B cell (primary cell): ENCODE measurements at regions not wholly inside any gene's neighbourhood (a gene's known extent, or its start where the extent isn't known, plus 50 kb on each side); places are given as distances from the start of the nearest gene placed in this dataset.

Source experiments
- ATAC-seq: fragments of 200-7000 bp; cut with Tn5 transposase; one replicate; pipeline ENCODE4 v1.10.0; 2021; ENCODE audit warnings: low read depth, mild to moderate bottlenecking, moderate number of reproducible peaks, moderate library complexity
- CTCF ChIA-PET: fragments of 350-600 bp; sonication (Branson Sonifier 250); formaldehyde crosslinking; loops from one replicate; lab custom pipeline; 2021; ENCODE audit warnings: antibody characterized with exemption, inconsistent platforms; lab: Charles Lee
- POLR2A ChIA-PET: fragments of 350-600 bp; sonication (Branson Sonifier 250); formaldehyde crosslinking; loops from one replicate; lab custom pipeline; 2021; ENCODE audit warnings: antibody characterized with exemption; lab: Charles Lee
- DNase-seq: peaks from one replicate; pipeline ENCODE4 v3.0.0; 2013
- H2AFZ ChIP-seq: 2 replicates; pipeline ENCODE4 v1.6.1; 2012; ENCODE audit warnings: mild to moderate bottlenecking, low read depth, low read length; ENCODE audit not compliant: insufficient read depth, poor library complexity, severe bottlenecking
- H3K27ac ChIP-seq, 2 donors: 1 replicate in 1 of 2; 2 replicates in 1 of 2; pipeline ENCODE4 v1.5.1; 2012 to 2013; ENCODE audit warnings: low read length in 2 of 2, mild to moderate bottlenecking in 2 of 2, moderate library complexity in 1 of 2
- H3K27me3 ChIP-seq, 4 experiments: fragments of 200-600 bp in 1 of 4; sonication (generic) in 1 of 4; replicated peaks in 1 of 4; 1 replicate in 2 of 4; 2 replicates in 2 of 4; pipeline versions ENCODE4 v1.6.1 to v1.7.0; 2013 to 2016; ENCODE audit warnings: low read length in 3 of 4, mild to moderate bottlenecking in 2 of 4, mixed read lengths in 1 of 4, moderate library complexity in 1 of 4; ENCODE audit not compliant: insufficient read depth in 4 of 4, control insufficient read depth in 3 of 4; ENCODE audit errors: control extremely low read depth in 1 of 4
- H3K36me3 ChIP-seq, 2 experiments: replicated peaks in 1 of 2; 1 replicate in 1 of 2; 2 replicates in 1 of 2; pipeline versions ENCODE4 v1.6.1 to v1.7.1; 2013; ENCODE audit warnings: low read length in 1 of 2; ENCODE audit not compliant: insufficient read depth in 2 of 2, control insufficient read depth in 1 of 2; ENCODE audit errors: control extremely low read depth in 1 of 2, extremely low read depth in 1 of 2
- H3K4me1 ChIP-seq, 2 donors: fragments of 200-600 bp in 1 of 2; sonication (generic) in 1 of 2; 1 replicate in 1 of 2; 2 replicates in 1 of 2; pipeline versions ENCODE4 v1.5.1 to v1.6.1; 2013 to 2017; ENCODE audit warnings: low read length in 2 of 2; ENCODE audit not compliant: control insufficient read depth in 2 of 2, insufficient read depth in 2 of 2
- H3K4me2 ChIP-seq: replicated peaks from 2 replicates; pipeline ENCODE3; 2012; ENCODE audit warnings: mild to moderate bottlenecking, low read depth, low read length; ENCODE audit not compliant: poor library complexity, severe bottlenecking
- H3K4me3 ChIP-seq, 5 experiments: fragments of 200-600 bp in 1 of 5; sonication (generic) in 1 of 5; 1 replicate in 3 of 5; 2 replicates in 2 of 5; pipeline versions ENCODE4 v1.5.1 to v1.7.0; 2011 to 2016; ENCODE audit warnings: low read length in 4 of 5, mild to moderate bottlenecking in 4 of 5, low read depth in 2 of 5, control low read depth in 1 of 5, moderate library complexity in 1 of 5; ENCODE audit not compliant: insufficient read depth in 1 of 5; ENCODE audit errors: control extremely low read depth in 1 of 5, extremely low read depth in 1 of 5
- H3K79me2 ChIP-seq: fragments of 200-600 bp; sonication (generic); one replicate; pipeline ENCODE4 v1.6.0; 2016; ENCODE audit warnings: low read length; ENCODE audit not compliant: control insufficient read depth, insufficient read depth
- H3K9ac ChIP-seq: fragments of 200-600 bp; sonication (generic); 2 replicates; pipeline ENCODE4 v1.6.1; 2017; ENCODE audit warnings: mild to moderate bottlenecking, low read length, moderate library complexity
- H3K9me3 ChIP-seq, 3 donors: one replicate each; pipeline versions ENCODE4 v1.6.1 to v1.7.1; 2013; ENCODE audit warnings: low read length in 2 of 3; ENCODE audit not compliant: control insufficient read depth in 2 of 3, insufficient read depth in 1 of 3; ENCODE audit errors: control extremely low read depth in 1 of 3
- H4K20me1 ChIP-seq: 2 replicates; pipeline ENCODE4 v1.6.0; 2012; ENCODE audit warnings: mild to moderate bottlenecking, low read length; ENCODE audit not compliant: insufficient read depth, control insufficient read depth, poor library complexity, severe bottlenecking
- H3K27ac Mint-ChIP-seq: one replicate; pipeline ENCODE4 v1.8.0; 2021; ENCODE audit warnings: mixed read lengths
- H3K27me3 Mint-ChIP-seq: one replicate; pipeline ENCODE4 v1.8.0; 2021; ENCODE audit warnings: mixed read lengths
- H3K4me1 Mint-ChIP-seq: one replicate; pipeline ENCODE4 v1.8.0; 2021; ENCODE audit warnings: mixed read lengths
- H3K4me3 Mint-ChIP-seq: one replicate; pipeline ENCODE4 v1.8.0; 2021; ENCODE audit warnings: mixed read lengths
- H3K9me3 Mint-ChIP-seq: one replicate; pipeline ENCODE4 v1.8.0; 2022; ENCODE audit warnings: mixed read lengths; ENCODE audit not compliant: insufficient read depth
- EZH2 ChIP-seq: IDR thresholded peaks from 2 replicates; pipeline ENCODE4 v1.6.1; 2012; ENCODE audit warnings: borderline replicate concordance, low read depth, mild to moderate bottlenecking, moderate library complexity, low read length; ENCODE audit not compliant: insufficient read depth, poor library complexity, severe bottlenecking
- WGBS: methylation state at CpG from one replicate; pipeline ENCODE4 v1.1.5; 2013; ENCODE audit warnings: missing lambda C conversion rate; ENCODE audit not compliant: insufficient coverage; 5-methylcytosine and 5-hydroxymethylcytosine counted together
- intact Hi-C: fragments of 100-400 bp; cut with micrococcal nuclease; formaldehyde crosslinking; loops from one replicate; pipeline ENCODE4 v1.10.0; 2022
- TF ChIP-seq, protein P1 (sequence below): fragments of 200-600 bp; IDR thresholded peaks from one replicate; pipeline ENCODE4 v1.8.0; 2022; ENCODE audit warnings: antibody characterized with exemption, mild to moderate bottlenecking

DNA sequence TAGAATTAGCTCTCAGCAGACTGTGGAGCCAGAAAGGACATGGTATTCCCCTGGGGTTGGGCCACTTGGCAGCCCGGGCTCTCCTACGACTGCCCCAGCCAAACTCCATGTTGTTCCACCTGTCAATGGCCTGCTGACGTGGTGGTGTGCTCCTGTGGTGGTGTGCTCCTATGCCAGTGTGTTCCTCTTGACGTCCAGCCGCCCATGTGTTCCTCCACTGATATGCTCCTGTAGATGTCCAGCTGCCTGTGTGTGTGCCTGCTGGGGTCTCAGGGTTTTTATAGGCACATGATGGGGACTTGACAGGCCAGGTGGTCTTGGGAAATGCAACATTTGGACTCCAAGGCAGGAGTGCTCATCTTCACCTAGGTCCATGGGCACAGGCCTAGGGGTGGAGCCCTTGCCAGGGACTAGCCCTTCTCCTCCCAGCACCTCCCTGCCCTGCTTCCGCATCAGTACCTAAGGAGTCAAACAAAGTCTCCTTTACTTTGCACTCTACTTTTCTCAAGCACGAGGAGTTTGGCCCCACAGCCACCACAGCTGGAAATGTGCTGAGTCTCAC is 133.5 kb downstream of the TINAG start:
- Mint-ChIP-seq H3K4me1 (no peaks in the 10 kb centered on the region), H3K4me3 (no peak overlapping the region), H3K27ac (no peak overlapping the region), H3K9me3 (no peaks in the 10 kb centered on the region), H3K27me3 (no peaks in the 10 kb centered on the region)
- Histone ChIP-seq H2AFZ (no peak overlapping the region), H3K27ac (no peak overlapping the region), H3K36me3 (no peaks in the 10 kb centered on the region), H3K4me1 (no peaks in the 10 kb centered on the region), H3K79me2 (no peaks in the 10 kb centered on the region), H3K27me3 (no peaks in the 10 kb centered on the region), H3K9me3 (peaks cover 0 to 17% (median 0%) of the 10 kb centered on the region in 3 donors), H3K9ac (no peak overlapping the region), H4K20me1 (no peaks in the 10 kb centered on the region), H3K4me2 (no peak overlapping the region), H3K4me3 (no peak overlapping the region)
- CTCF ChIA-PET, result no interaction called here
- 82% methylated on average over 7 of the region's 7 CpGs for WGBS
- POLR2A ChIA-PET, result no interaction called here
- no peak for ATAC-seq
- no peak for TF ChIP-seq EZH2
- TF ChIP-seq, protein P1, sequence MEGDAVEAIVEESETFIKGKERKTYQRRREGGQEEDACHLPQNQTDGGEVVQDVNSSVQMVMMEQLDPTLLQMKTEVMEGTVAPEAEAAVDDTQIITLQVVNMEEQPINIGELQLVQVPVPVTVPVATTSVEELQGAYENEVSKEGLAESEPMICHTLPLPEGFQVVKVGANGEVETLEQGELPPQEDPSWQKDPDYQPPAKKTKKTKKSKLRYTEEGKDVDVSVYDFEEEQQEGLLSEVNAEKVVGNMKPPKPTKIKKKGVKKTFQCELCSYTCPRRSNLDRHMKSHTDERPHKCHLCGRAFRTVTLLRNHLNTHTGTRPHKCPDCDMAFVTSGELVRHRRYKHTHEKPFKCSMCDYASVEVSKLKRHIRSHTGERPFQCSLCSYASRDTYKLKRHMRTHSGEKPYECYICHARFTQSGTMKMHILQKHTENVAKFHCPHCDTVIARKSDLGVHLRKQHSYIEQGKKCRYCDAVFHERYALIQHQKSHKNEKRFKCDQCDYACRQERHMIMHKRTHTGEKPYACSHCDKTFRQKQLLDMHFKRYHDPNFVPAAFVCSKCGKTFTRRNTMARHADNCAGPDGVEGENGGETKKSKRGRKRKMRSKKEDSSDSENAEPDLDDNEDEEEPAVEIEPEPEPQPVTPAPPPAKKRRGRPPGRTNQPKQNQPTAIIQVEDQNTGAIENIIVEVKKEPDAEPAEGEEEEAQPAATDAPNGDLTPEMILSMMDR, result no peak
- DNase-seq, result no peak
- intact Hi-C loops, result no loop called here

DNA sequence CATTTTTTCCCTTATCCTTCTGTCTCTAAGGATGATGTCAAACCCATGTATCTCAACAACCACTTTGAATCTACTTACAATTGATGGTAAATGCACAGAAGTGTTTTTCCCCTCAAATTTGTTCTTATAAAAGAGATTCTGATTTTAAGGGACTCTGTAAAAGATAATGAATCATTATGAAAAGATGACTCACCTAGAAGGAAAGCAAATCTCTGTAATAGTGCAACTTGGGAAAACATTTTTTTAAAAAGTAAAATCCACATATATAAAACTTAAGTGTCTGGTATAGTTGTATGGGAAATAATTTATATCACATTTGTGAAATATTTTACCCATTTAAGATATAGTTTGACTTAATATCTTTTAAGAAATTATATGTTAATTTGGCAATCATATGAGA is 137.0 kb downstream of the TINAG start:
- no peak for ATAC-seq
- TF ChIP-seq, protein P1, result no peak
- no peak for TF ChIP-seq EZH2
- Histone ChIP-seq H3K4me3 (no peak overlapping the region), H3K36me3 (no peaks in the 10 kb centered on the region), H3K27ac (no peak overlapping the region), H3K4me2 (no peak overlapping the region), H3K9me3 (peaks cover 0 to 17% (median 0%) of the 10 kb centered on the region in 3 donors), H4K20me1 (no peaks in the 10 kb centered on the region), H3K27me3 (no peaks in the 10 kb centered on the region), H3K9ac (no peak overlapping the region), H3K4me1 (no peaks in the 10 kb centered on the region), H2AFZ (no peak overlapping the region), H3K79me2 (no peaks in the 10 kb centered on the region)
- H3K4me1 Mint-ChIP-seq, result no peaks in the 10 kb centered on the region
- intact Hi-C loops, result no loop called here
- ChIA-PET CTCF (no interaction called here), POLR2A (no interaction called here)
- no peak overlapping the region for H3K27ac Mint-ChIP-seq
- no peak for DNase-seq
- H3K27me3 Mint-ChIP-seq, result no peaks in the 10 kb centered on the region
- no peaks in the 10 kb centered on the region for H3K9me3 Mint-ChIP-seq
- no peak overlapping the region for H3K4me3 Mint-ChIP-seq
